Adrenal gland (tissue), 5 donors: ENCODE measurements at regions not wholly inside any gene's neighbourhood (a gene's known extent, or its start where the extent isn't known, plus 50 kb on each side); places are given as distances from the start of the nearest gene placed in this dataset.

Source experiments
- POLR2A ChIP-seq, 2 donors: fragments of 450-650 bp; IDR thresholded peaks; one replicate each; pipeline ENCODE4 v1.6.1; 2017; ENCODE audit warnings: antibody characterized with exemption in 2 of 2, mild to moderate bottlenecking in 2 of 2, moderate library complexity in 1 of 2
- TF ChIP-seq, protein P1 (sequence below), 6 experiments: fragments of 450-650 bp in 4 of 6; fragments of 200-600 bp in 2 of 6; sonication (generic) in 1 of 6; IDR thresholded peaks; 1 replicate in 5 of 6; 2 replicates in 1 of 6; pipeline versions ENCODE4 v1.5.1 to v1.8.0; 2016 to 2021; ENCODE audit warnings: antibody characterized with exemption in 6 of 6, mild to moderate bottlenecking in 2 of 6, moderate library complexity in 1 of 6
- donor health status: DM: no; HTN: no; CAD: no.

DNA sequence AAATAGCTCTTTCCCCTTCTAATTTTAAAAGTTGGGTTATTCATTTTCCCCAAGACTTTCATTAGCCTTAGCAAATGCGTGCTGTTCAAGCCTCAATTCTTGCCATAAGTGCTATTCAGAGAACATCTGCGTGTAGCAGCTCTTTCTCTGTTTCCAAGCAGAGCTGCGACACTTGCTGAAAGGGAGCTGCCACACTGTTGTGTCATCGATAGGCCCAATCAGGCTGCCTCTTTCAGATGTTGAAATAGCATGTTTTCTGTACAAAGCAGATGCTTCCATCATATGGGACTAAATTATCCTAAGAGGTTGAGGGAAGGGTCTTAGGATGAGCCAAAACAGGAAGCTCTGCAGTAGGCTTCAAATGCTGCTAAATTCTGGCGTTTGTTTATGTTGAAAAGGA is 220.9 kb upstream of the CDC14C start:
- TF ChIP-seq, protein P1, sequence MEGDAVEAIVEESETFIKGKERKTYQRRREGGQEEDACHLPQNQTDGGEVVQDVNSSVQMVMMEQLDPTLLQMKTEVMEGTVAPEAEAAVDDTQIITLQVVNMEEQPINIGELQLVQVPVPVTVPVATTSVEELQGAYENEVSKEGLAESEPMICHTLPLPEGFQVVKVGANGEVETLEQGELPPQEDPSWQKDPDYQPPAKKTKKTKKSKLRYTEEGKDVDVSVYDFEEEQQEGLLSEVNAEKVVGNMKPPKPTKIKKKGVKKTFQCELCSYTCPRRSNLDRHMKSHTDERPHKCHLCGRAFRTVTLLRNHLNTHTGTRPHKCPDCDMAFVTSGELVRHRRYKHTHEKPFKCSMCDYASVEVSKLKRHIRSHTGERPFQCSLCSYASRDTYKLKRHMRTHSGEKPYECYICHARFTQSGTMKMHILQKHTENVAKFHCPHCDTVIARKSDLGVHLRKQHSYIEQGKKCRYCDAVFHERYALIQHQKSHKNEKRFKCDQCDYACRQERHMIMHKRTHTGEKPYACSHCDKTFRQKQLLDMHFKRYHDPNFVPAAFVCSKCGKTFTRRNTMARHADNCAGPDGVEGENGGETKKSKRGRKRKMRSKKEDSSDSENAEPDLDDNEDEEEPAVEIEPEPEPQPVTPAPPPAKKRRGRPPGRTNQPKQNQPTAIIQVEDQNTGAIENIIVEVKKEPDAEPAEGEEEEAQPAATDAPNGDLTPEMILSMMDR (IDR thresholded peaks at IDR 0.05): no peak
- no peak for TF ChIP-seq POLR2A (IDR thresholded peaks at IDR 0.05)
